ENCODE measurements at regions not wholly inside any gene's neighbourhood (a gene's known extent, or its start where the extent isn't known, plus 50 kb on each side); places are given as distances from the start of the nearest gene placed in this dataset.

GRCh38 chr11:116539211-116539610 lies 233.6 kb downstream of the BUD13 start:
- 9% methylated on average over 4 of the region's 4 CpGs for WGBS (ENCODE audit: missing lambda C conversion rate)
- Histone ChIP-seq H3K27ac (no peak overlapping the region), H3K4me2 (no peak overlapping the region), H3K4me3 (no peak overlapping the region), H3K4me1 (no peaks in the 10 kb centered on the region), H3K9me3 (no peaks in the 10 kb centered on the region)
- TF ChIP-seq MYC (IDR thresholded peaks at IDR 0.05; ENCODE audit: borderline replicate concordance, low read length) (no peak), KDM1A (IDR thresholded peaks at IDR 0.05; ENCODE audit: low read depth) (no peak), REST (IDR thresholded peaks at IDR 0.05) (no peak), JUN (IDR thresholded peaks at IDR 0.05) (no peak), USF2 (IDR thresholded peaks at IDR 0.05) (no peak), CHD4 (IDR thresholded peaks at IDR 0.05; ENCODE audit: borderline replicate concordance) (no peak), ZFP36 (IDR thresholded peaks at IDR 0.05; ENCODE audit: borderline replicate concordance, partially characterized antibody) (no peak), BHLHE40 (IDR thresholded peaks at IDR 0.05; ENCODE audit: low read depth, low read length) (no peak)
- CTCF ChIA-PET, result no interaction called here
- POLR2A ChIA-PET, result no interaction called here
- DNase-seq (ENCODE audit: low read depth in 1 of 2, low spot score in 1 of 2) (no peak), FAIRE-seq (no peak), ATAC-seq (no peak)

- ATAC-seq (no peak), FAIRE-seq (no peak), DNase-seq (ENCODE audit: low read depth in 1 of 2, low spot score in 1 of 2) (no peak)
- WGBS (ENCODE audit: missing lambda C conversion rate), result 0% methylated on average over 3 of the region's 3 CpGs
- no peak for TF ChIP-seq RAD21 (conservative IDR thresholded peaks at IDR 0.05 in 1 of 2, IDR thresholded peaks at IDR 0.05 in 1 of 2)
- TF ChIP-seq RCOR1 (IDR thresholded peaks at IDR 0.05; ENCODE audit: low read depth, low read length), result no peak
- TF ChIP-seq CHD2 (IDR thresholded peaks at IDR 0.05; ENCODE audit: low read length, partially characterized antibody), result no peak
- no peak for TF ChIP-seq RNF2 (IDR thresholded peaks at IDR 0.05; ENCODE audit: borderline replicate concordance, low read depth)
- H3K4me1 ChIP-seq, result no peaks in the 10 kb centered on the region
- POLR2A ChIA-PET, result no interaction called here
- no peak overlapping the region for H3K4me3 ChIP-seq
- no peak overlapping the region for H3K27ac ChIP-seq
- no peak overlapping the region for H3K4me2 ChIP-seq
- no peaks in the 10 kb centered on the region for H3K9me3 ChIP-seq
- CTCF ChIA-PET, result no interaction called here
Observed at GRCh38 chr11:116538677-116539076, 234.1 kb downstream of the BUD13 start.

- WGBS (ENCODE audit: missing lambda C conversion rate), result 31% methylated on average over 4 of the region's 11 CpGs
- FAIRE-seq (no peak), DNase-seq (ENCODE audit: low read depth in 1 of 2, low spot score in 1 of 2) (no peak), ATAC-seq (no peak)
- ChIA-PET POLR2A (no interaction called here), CTCF (no interaction called here)
- Histone ChIP-seq H3K4me1 (no peaks in the 10 kb centered on the region), H3K9me3 (no peaks in the 10 kb centered on the region), H3K4me2 (no peak overlapping the region), H3K27ac (no peak overlapping the region), H3K4me3 (no peak overlapping the region)
- no peak for TF ChIP-seq BCL3 (IDR thresholded peaks at IDR 0.05)
- TF ChIP-seq JUNB (IDR thresholded peaks at IDR 0.05), result no peak
- no peak for TF ChIP-seq EP300 (IDR thresholded peaks at IDR 0.05)
- no peak for TF ChIP-seq CHD4 (IDR thresholded peaks at IDR 0.05; ENCODE audit: borderline replicate concordance)
- TF ChIP-seq RNF2 (IDR thresholded peaks at IDR 0.05; ENCODE audit: borderline replicate concordance, low read depth), result no peak
- TF ChIP-seq TFCP2L1 (CRISPR knock-in tag; IDR thresholded peaks at IDR 0.05), result no peak
- TF ChIP-seq HOXB5 (CRISPR knock-in tag; IDR thresholded peaks at IDR 0.05), result no peak
- TF ChIP-seq HEYL (CRISPR knock-in tag; IDR thresholded peaks at IDR 0.05), result no peak
- TF ChIP-seq JUN (IDR thresholded peaks at IDR 0.05), result no peak
Observed at GRCh38 chr11:116537709-116538108, 235.1 kb downstream of the BUD13 start.
